HG02981 (cell line): ENCODE measurements at regions not wholly inside any gene's neighbourhood (a gene's known extent, or its start where the extent isn't known, plus 50 kb on each side); places are given as distances from the start of the nearest gene placed in this dataset.

ENCODE experiments used
- ATAC-seq: cut with Tn5 transposase; IDR thresholded peaks from one replicate; pipeline ENCODE4 v1.9.1; 2021; ENCODE audit warnings: mild to moderate bottlenecking, moderate library complexity; ENCODE audit not compliant: unreplicated experiment

DNA sequence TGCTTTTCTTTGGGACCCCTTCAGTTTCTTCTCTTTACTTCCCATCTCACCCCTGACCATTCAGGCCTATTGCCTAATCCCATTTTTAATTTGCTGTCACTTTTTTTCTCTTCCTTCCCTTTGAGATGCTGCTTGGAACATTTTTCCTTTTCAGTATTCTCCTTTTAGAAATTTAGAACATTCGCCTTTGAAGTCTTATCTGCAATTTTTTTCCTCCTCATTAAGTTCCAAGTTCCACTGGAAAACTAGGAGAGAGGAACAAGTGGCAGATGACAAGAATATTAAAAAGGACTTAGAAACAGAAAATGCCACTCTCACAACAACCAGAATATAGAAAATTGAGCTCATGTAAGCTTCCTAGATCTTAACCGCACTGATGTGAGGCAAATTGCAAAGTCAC lies 126.6 kb downstream of the PSMG1 start:
- ATAC-seq, result no peak

DNA sequence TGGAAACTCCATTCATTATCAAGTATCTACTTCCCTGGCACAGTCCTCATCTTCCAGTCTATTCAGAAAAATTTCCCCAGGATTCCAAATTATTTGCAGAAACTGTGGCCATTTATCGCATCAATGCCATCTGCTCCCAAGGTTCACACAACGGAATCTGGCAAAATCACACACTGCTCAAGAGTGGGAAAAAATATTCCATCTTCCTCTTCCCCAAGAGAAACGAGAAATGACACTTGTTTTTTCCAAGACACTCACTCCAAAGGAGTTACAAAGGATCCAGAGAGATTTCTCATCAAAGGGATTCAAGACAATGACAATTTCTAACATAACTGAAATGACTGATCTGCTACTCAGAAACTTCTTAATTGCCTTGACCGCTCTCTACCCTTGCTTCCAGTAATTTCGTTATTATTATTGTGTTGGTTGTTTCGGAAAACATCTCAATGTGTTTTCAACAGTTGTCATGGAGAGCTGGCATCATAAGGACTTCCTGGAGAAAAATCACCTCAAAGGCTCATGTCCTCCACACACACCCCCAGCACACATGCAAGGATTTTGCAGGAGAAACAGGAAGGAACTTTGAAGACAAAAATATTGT lies 128.0 kb downstream of the PSMG1 start:
- no peak for ATAC-seq

DNA sequence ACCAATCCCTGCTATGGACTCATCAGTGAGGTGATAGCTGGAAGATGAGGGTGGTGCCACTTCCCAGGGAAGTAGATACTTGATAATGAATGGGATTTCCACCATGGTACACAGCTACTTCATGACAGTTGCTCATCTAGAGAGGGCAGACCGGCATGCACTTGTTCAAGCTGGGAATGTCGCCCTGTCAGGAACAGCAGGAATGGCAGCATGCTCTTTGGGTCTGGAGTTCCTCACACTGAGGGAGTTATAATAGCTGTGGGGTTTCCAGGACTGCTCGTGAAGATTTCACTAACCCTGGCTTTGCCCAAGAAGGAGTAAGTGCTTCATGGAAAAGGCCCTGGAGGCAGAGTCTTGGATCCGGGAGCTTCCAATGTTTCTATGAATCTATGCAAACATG lies 129.2 kb downstream of the PSMG1 start:
- no peak for ATAC-seq

DNA sequence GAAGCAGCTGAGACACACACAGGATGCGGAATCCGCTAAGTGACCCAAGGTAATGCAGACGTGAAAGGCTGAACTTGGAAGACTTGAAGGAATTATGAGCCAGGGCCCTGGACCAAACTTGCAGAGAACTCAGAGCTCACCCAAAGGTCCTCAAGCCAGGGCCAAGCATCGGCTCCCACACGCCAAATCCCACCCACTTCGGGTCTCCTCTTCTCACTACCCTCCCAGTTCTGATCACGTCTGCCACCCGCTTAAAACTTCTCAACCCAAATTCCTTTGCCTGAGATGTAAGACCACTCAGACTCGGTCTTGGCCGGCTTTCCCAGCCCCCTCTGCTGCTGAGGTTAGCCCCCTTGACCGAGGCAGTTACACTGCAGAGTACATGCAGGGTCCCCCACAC lies 130.1 kb downstream of the PSMG1 start:
- ATAC-seq, result no peak

DNA sequence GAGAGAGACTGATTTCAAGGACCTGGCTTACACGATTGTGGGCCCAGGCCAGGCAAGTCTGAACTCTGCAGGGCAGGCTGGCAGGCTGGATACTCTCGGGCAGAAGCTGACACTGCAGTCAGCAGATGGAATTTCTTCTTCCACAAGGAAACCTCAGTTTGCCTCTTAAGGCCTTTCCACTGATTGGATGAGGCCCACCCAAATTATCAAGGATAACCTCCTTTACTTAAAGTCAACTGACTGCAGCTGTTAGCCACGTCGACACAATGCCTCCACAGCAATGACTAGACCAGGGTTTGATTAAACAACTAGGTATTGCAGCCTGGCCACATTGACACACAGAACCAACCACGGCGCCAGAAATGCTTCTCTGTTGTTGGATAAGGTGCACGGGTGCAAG lies 130.5 kb downstream of the PSMG1 start:
- ATAC-seq, result no peak

DNA sequence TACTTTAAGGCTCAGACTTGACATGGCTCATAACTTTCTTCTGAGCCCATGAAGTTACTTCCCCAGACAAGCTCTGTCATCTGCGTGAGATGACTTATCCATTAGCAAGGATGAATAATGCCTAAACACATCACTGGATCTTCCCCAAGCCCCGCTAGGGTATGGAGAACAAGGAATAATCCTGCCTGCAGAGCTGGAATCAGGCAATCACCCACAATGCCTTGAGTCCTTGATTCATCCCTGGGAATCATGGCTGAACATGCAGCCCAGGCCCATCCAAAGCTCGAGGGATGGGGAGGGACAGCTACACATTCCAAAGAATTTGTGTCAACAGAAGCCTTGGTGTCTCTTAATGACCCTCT lies 131.7 kb downstream of the PSMG1 start:
- ATAC-seq, result no peak

DNA sequence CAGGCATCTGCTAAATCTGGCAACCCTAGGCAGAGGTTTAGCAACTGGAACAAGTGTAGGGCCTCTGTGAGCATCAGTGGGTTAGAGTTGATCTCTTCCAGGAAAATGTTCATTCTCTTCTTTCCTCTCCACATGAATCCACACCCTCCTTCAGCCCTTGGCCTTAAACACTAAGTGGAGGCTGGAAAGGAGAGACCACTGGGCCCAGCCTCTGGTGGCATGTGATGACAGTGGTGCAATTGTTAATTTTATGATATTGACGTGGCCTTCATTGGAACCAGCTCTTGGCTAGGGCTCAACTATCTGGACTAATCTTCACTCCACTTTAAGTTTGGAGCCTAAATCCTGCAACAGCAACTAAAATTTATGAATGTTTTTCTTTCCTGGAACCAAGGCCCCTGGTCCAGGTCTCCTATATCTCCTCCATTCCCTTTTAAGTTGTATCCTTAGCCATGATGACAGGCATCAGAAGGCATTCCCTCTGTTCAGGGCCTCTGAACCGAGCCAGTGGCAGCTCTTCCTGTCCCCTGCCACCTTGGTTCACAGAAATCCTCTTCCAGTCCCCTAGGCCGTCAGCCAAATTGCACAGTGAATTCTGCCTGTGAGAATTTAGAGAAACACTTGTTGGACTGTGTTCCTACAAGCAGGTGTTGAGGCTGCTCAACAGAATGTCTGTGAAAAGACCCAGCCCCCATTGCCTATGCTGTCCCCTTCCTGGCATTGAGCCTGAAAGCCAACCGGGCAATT lies 132.2 kb downstream of the PSMG1 start:
- ATAC-seq, result no peak

DNA sequence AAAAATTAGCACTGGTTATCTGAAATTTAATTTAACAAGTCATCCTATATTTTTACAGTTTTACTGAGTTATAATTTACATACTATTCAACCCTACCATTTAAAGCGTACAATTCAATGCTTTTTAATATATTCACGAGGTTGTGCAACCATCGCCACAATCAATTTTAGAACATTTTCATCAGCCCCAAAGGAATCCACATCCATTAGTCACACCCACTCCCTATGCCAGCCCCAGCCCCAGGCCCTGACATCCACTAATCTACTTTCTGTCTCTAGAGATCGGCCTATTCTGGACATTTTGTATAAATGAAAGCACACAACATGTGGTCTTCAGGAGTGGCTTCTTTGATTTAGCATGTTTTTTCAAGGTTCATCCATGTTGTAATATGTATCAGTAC lies 134.7 kb downstream of the PSMG1 start:
- no peak for ATAC-seq

DNA sequence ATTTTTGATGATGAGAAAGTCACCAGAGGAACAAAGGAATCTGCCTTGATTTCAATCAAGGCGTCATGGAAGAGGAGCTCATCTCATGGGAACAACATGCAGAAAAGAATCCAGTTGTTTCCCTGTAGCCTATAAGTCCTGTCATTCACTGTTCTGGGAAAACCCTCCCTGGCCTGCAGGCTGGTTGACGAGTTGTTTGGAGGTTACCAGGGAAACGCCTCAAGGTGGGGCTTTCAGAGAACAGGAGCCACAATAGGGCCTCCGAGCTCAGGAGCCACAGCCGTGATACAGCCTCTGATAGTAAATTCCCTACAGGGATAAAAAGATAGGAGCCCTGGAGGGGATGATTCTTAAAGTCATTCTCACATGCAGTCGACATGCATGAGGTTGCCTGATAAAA lies 135.2 kb downstream of the PSMG1 start:
- no peak for ATAC-seq

DNA sequence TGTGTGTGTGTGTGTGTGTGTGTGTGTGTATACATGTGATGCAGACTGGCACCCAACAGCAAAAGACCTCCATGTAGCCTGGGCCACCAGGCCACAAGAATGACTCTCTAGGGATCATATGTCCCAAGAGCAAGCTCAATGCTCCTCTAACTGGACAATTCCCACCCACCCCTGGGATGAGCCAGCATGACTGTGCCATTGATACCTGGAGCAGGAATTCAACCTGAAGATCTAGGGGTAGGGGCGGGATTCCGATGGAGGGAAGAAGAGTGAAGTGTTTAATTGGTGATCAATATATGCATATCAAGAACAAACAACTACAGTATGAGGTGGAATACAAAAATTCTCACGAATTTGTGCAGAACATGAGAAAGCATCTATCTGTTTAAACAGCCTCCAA lies 136.2 kb downstream of the PSMG1 start:
- no peak for ATAC-seq

DNA sequence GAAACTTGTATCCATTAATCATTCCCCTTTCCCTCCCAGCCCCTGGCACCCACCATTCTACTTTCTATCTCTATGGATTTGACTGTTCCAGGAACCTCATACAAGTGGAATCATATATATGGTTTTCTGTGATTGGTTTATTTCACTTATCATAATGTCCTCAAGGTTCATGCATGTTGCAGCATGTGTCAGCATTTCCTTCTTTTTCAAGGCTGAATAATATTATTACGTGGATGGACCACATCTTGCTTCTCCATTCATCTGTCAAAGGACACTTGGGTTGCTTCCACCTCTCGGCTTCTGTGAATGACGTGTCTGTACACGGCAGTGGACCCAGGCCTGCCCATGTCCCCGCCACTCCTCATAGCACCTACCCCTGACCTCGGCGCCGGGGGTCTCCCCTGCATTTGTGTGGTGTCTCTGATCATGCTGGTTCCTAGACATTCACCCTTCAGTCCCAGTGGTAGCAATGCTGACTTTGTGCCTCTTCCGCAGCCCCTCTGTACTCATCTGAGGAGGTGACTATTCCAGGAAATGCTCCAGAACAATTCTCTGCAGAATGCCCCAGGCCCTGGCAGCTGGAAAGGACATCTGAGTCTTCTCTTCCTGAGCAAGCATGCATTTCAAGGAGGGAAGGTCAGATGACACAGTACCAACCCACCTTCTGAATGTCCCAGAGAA lies 136.9 kb downstream of the PSMG1 start:
- no peak for ATAC-seq

DNA sequence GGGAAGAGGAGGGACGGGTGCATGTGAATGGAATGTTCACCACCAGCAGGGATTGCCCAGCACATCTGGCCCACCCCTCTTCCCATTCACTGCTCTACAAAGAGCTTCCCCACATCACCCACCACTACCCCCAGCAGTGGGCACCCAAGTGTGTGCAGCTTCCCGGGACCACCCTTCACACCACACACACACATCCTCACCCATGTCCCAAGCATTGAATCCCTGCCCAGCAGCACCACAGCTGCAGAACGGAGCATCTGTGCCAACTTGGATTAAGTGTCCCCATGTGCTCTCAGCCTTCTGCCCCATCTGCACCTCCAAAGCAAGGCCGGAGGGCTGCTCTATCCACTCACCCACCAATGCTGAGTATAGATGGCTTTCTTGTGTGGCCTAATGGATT lies 141.4 kb downstream of the PSMG1 start:
- no peak for ATAC-seq

DNA sequence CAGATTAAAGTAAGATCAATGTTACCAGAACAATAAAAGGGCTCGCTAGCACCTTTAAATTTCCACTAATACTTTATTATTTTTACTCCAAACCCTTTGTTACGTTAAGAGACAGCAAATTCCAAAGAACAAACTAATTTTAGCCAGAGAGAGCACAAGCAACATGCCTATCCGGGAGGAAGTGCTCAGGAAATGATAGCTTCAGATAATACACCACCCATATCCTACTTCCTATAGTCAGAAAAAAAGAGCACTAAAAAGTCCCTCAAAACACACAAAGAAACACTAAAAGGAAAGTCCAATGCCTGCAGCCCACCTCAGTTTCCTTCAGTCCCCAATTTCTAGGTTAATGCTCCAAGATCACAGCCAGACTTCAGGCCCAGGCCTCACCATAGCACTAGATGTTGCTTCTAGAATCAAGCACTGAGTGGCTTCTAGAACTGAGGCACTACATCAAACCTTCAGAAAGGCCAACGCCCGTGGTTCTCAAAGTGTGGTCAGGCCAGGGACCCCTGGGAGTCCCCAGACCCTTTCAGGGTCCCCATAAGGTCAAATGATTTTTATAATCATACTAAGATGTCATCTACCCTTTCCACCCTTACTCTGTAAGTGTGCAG lies 142.6 kb downstream of the PSMG1 start:
- ATAC-seq, result no peak

DNA sequence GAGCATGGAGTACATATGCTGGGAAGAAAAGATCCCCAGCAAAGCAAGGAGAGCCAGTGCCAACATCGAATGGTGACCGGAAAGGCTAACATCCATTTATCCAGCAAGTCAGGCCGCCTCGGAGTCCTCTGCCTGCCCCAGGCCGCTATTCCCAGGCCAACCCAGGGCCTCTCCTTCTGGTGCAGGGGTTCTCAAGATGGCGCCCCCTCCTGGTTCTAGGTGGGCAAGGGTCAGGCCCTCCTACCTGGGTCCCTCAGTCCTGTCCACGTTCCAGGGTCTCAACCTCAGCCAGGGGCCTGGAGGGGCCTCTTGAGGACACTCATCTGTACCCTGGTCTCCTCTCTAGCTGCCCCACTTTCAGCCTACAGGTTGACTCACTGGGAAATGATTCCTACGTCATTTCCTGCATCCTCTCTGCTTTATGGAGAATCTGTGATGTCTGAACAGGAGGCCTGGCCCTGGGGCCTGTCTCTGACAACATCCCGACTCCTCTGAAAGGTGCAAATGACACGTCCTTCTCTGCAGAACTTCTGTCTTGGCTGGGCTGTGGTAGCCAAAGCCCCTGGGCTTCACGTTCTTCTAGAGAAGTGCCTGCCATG lies 145.3 kb downstream of the PSMG1 start:
- no peak for ATAC-seq

DNA sequence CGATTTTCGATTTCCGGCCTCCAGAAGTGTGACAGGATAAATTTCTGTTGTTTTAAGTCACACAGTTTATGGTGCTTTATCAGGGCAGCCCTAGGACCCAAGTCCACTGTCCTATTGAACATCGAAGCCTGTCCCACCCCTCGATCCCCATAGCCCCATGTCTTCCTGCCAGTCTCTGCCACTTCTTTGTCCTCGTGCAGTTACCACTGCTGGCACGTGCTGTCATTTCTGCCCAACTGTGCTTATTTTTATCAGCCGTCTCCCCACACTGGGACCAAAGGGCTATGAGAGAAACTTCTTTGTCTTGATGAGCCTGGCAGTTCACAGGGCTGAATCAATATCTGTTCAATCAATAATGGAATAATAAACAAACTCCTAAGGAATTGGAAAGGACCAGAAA lies 146.7 kb downstream of the PSMG1 start:
- no peak for ATAC-seq

DNA sequence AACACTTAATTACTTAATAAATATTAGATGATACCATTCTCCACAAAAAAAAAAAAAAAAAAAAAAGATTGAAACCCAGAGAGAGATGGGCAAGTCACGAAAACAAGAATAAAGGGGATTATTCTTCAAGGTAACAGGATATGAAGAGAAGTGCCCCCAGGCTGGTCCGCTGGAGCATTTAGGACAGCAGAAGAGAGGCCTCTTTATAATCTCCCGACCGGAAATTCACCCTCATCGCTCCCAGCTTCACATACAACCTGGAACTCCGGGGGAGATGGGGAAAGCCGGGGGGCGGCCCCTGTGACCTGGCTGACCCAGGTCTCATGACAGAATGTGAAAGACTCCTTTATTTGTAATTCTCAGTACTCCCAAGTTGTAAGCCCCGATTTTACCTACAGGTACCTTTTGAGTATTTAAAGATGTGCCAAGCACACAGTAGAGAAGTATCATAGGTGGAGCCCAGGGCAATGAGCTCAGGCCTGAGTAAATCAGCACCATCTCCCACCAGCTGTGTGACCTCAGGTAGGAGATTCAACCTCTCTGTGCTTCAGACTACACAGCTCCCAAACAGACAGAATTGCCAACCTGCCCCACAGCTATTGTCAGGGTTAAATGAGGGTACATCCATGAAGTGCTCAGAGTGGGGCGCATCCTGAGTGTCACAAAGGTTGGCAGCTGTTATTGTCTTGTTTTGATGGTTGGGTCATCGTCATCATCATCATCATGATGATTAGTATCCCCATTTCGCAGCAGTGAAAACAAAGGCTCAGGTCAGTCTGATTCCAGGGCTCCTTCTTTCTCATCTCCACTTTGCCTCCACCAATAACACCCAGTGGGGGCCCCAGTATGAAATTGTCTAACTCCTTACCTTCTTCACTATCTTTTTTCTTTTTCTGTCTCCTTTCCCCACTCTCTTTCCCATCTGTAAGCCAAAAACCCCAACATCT lies 148.4 kb downstream of the PSMG1 start:
- ATAC-seq, result no peak

DNA sequence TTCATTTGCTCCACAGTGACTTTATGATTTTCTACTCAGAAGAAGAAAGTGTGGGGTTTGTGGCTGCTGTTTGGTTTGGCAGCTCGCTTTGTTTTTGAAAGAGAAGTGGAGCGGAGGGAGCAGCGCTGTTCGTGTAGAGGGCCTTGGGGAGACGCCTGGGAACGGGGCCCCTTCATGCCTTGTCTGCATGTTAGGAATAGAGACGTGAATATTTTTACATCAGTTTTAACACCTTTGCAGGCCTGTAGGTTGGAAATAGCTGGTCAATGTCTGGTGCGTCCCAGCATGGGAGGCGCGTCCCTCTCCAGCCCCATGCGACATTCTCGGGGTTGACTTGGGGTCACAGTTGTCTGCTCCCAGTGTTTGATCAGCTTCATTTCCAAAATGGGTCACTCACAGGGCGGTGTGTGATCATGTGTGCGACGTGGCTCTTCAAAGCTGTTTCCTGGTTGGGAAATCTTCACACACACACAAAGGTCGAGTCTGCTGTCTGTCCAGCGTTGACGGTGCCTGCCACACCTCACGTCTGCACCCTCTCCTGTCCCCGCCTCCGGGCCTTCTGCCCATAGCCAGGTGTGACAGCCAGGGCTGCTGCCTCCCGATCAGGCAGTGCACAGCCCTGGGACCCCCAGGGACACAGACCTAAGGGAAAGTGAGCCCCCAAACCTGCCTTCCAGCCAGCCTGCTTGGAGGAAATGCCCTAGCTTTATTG lies 149.2 kb downstream of the PSMG1 start:
- ATAC-seq, result no peak

DNA sequence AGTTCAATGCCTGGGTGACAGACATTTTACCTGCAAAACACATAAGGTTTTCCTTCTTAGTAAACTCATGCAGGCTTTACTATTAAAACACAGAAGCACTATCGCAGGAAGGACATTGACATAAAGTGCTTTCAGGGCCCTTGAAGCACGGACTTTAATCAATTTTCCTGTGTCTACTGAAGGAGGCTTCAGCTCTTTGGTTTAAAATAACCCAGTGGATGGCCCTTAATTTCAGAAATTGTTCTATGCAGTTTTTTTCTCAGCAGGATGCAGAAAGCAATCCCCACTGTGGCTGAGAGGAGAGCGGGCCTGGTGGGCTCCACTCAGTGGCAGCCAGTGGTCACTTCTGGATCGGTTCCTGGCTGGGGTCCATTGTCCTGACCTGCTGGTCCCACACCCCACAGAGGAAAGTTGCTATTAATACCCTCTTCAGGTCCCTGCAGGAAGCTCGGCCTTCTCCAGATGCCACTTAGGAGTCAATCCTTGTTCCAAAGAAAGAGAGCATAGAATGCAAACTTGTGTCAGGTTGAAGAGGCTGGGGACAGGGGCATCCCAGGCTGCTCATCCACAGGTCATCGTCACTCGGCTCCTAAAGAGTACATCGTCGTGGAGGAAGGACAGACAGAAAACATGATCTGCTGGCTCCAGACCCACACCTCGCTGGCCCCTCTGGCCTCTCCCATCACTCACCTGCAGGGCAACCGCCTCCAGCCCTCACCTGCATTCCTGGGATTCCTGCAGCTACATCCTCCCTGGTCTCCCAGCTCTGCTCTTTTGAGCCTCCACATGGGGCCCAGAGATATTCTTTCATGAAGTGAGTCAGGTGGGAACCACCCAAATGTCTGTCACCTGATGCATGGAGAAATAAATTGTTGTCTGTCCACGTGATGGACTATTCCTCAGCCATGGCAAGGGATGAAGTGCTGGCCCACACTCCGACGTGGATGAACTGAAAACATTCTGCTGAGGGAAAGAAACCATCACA lies 153.1 kb downstream of the PSMG1 start:
- no peak for ATAC-seq
